CD4-positive, alpha-beta T cell treated with Interleukin-15 for 1 hour (primary cell): ENCODE measurements at regions not wholly inside any gene's neighbourhood (a gene's known extent, or its start where the extent isn't known, plus 50 kb on each side); places are given as distances from the start of the nearest gene placed in this dataset.
"Not testable (repeated sequence)": the region's sequence is repeated elsewhere in the genome, so short reads cannot be mapped to it uniquely, and the experiment has no call there.

Experiments
- DNase-seq: peaks from one replicate; pipeline ENCODE4 v3.0.0-alpha.2; 2020

- no peak for DNase-seq
Observed at GRCh38 chr3:182000447-182000846, 288.7 kb downstream of the SOX2 start.

- no peak for DNase-seq
Observed at GRCh38 chr3:182005219-182005618, 293.5 kb downstream of the SOX2 start.

GRCh38 chr3:182005701-182006100 is 294.0 kb downstream of the SOX2 start:
- DNase-seq, result no peak

GRCh38 chr3:182006431-182006830 is 294.7 kb downstream of the SOX2 start:
- DNase-seq, result no peak

GRCh38 chr3:182007441-182007840 is 295.7 kb downstream of the SOX2 start:
- DNase-seq, result no peak

- DNase-seq, result no peak
Observed at GRCh38 chr3:182018361-182018760, 306.6 kb downstream of the SOX2 start.

- DNase-seq, result no peak
Observed at GRCh38 chr3:182019926-182020325, 308.2 kb downstream of the SOX2 start.

GRCh38 chr3:182023843-182024242 is 312.1 kb downstream of the SOX2 start:
- no peak for DNase-seq

- DNase-seq, result no peak
Observed at GRCh38 chr3:182027366-182027765, 315.6 kb downstream of the SOX2 start.

- DNase-seq, result no peak
Observed at GRCh38 chr3:182028081-182028480, 316.4 kb downstream of the SOX2 start.

- not testable (repeated sequence) for DNase-seq
Observed at GRCh38 chr3:182034231-182034630, 322.5 kb downstream of the SOX2 start.

- no peak for DNase-seq
Observed at GRCh38 chr3:182035324-182035723, 323.6 kb downstream of the SOX2 start.

GRCh38 chr3:182036382-182036781 is 324.7 kb downstream of the SOX2 start:
- no peak for DNase-seq

GRCh38 chr3:182041668-182042291 is 330.1 kb downstream of the SOX2 start:
- DNase-seq, result no peak

GRCh38 chr3:182045736-182046135 is 334.0 kb downstream of the SOX2 start:
- no peak for DNase-seq

- no peak for DNase-seq
Observed at GRCh38 chr3:182046166-182046764, 334.5 kb downstream of the SOX2 start.

GRCh38 chr3:182050932-182051331 is 339.2 kb downstream of the SOX2 start:
- DNase-seq, result no peak

GRCh38 chr3:182052332-182052731 is 340.6 kb downstream of the SOX2 start:
- no peak for DNase-seq

- no peak for DNase-seq
Observed at GRCh38 chr3:182052757-182053156, 341.0 kb downstream of the SOX2 start.

GRCh38 chr3:182058488-182058887 is 346.8 kb downstream of the SOX2 start:
- no peak for DNase-seq

- no peak for DNase-seq
Observed at GRCh38 chr3:182063742-182064141, 352.0 kb downstream of the SOX2 start.

GRCh38 chr3:182067423-182067822 is 355.7 kb downstream of the SOX2 start:
- DNase-seq, result no peak

GRCh38 chr3:182078316-182078715 is 366.6 kb downstream of the SOX2 start:
- no peak for DNase-seq

- no peak for DNase-seq
Observed at GRCh38 chr3:182078929-182079328, 367.2 kb downstream of the SOX2 start.

GRCh38 chr3:182081096-182081495 is 369.4 kb downstream of the SOX2 start:
- DNase-seq, result no peak
